Subcutaneous abdominal adipose tissue (tissue), 5 donors: ENCODE measurements at regions not wholly inside any gene's neighbourhood (a gene's known extent, or its start where the extent isn't known, plus 50 kb on each side); places are given as distances from the start of the nearest gene placed in this dataset.

Source experiments
- H3K27ac ChIP-seq: one replicate; pipeline ENCODE4 v1.7.0; 2013; ENCODE audit warnings: low read depth, mild to moderate bottlenecking, inconsistent platforms, low read length, moderate library complexity
- H3K27me3 ChIP-seq, 5 donors: one replicate each; pipeline ENCODE4 v1.7.0; 2013; ENCODE audit warnings: low read length in 5 of 5, inconsistent platforms in 1 of 5; ENCODE audit not compliant: control insufficient read depth in 5 of 5, insufficient read depth in 4 of 5
- H3K36me3 ChIP-seq, 5 donors: one replicate each; pipeline ENCODE4 v1.7.0; 2013; ENCODE audit warnings: low read length in 5 of 5; ENCODE audit not compliant: control insufficient read depth in 5 of 5, insufficient read depth in 5 of 5
- H3K4me1 ChIP-seq, 5 donors: one replicate each; pipeline ENCODE4 v1.7.0; 2013; ENCODE audit warnings: low read length in 5 of 5, mild to moderate bottlenecking in 3 of 5, moderate library complexity in 1 of 5; ENCODE audit not compliant: control insufficient read depth in 5 of 5, insufficient read depth in 5 of 5
- H3K4me3 ChIP-seq, 5 donors: one replicate each; pipeline ENCODE4 v1.7.0; 2013; ENCODE audit warnings: low read length in 5 of 5, low read depth in 1 of 5
- H3K9ac ChIP-seq, 5 donors: one replicate each; pipeline ENCODE4 v1.7.0; 2013; ENCODE audit warnings: low read length in 5 of 5, mild to moderate bottlenecking in 4 of 5, moderate library complexity in 3 of 5
- H3K9me3 ChIP-seq, 5 donors: one replicate each; pipeline ENCODE4 v1.7.0; 2013; ENCODE audit warnings: low read length in 5 of 5; ENCODE audit not compliant: control insufficient read depth in 5 of 5
- donor health status: healthy.
- donor health status: healthy.
- donor health status: healthy.
- donor health status: healthy.
- donor health status: healthy.

DNA sequence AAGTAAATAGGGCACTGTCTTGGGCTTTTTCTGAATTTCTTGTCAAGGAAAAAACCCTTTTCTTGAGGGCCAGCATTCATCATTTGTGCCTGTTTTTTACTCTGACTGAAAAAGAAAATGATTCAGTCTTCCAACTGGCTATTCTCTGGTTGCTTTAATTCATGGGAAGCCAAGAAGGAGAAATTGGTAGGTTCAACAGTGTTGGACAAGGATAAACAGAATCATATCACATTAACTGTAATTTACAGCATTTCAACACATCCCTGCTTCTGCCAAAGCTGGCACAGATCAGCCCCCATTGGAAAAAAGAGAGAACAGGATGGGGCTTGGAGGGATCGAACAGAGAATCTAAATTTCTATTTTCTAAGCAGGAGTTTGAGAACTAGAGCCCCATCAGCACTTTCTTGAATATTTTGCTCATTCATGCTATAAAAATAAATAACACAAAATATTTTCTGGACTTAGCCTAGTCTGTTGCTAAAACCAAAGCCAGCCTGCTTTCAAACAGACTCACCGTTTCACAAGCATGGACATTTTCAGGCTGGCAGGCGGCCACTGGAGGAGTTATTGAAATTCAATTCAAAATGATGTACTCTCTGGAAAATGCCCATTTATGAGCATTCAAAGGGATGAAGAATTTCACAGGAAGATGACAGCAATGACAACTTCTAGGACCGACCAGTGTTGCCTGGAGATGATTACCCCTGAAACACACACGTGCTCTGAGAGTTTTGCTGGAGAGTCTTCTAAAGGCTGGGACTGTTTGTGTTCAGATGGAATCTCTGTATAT lies 181.2 kb downstream of the WNT5A start:
- H3K4me3 ChIP-seq = no peak overlapping the region
- peaks cover 0 to 7% (median 5%) of the 10 kb centered on the region in 5 donors for H3K4me1 ChIP-seq
- no peak overlapping the region for H3K27ac ChIP-seq
- H3K9me3 ChIP-seq = no peaks in the 10 kb centered on the region
- no peak overlapping the region for H3K9ac ChIP-seq
- H3K36me3 ChIP-seq = no peaks in the 10 kb centered on the region
- H3K27me3 ChIP-seq = no peaks in the 10 kb centered on the region

DNA sequence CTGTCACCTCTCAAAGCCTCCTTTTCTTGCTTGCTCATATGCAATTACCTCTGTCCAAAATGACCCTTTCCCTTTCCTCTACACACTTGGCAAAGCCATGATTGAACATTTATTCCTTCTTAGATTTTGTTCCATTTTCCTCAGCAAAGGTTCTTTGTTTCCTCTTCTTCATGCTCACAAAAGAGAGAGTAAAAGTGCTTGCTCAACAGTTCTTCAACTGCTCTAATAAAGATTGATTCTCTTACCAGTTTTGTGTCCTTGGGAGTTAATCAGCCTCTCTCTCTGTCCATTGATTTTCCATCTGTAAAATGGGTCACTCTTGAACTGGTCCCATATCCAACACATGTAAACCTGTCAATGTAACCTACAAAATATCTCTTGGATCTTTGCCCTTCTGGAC lies 186.4 kb downstream of the WNT5A start:
- no peak overlapping the region for H3K27ac ChIP-seq
- peaks cover 0 to 5% (median 0%) of the 10 kb centered on the region in 5 donors for H3K27me3 ChIP-seq
- peaks cover 0 to 5% (median 3%) of the 10 kb centered on the region in 5 donors for H3K4me1 ChIP-seq
- no peaks in the 10 kb centered on the region for H3K36me3 ChIP-seq
- H3K4me3 ChIP-seq = no peak overlapping the region
- no peaks in the 10 kb centered on the region for H3K9me3 ChIP-seq
- no peak overlapping the region for H3K9ac ChIP-seq

DNA sequence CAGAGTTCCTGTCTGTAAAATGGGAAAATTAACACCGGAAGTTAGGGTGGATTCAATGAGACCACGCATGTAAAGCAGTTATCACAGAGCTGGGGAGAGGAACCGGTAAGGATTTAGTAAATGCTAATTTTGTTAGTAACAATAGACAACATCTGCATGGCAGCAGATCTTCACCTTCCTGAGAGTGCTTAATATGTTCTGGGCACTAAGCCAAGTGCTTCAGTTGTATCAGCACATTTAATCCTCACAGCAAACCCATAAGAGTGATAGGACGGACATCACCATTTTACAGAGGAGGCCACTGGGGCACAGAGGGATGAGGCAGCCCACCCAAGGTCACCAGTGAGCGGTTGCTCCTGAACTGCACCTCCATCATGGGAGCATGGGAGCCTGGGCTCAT lies 189.4 kb downstream of the WNT5A start:
- H3K4me3 ChIP-seq = no peak overlapping the region
- no peak overlapping the region for H3K27ac ChIP-seq
- no peaks in the 10 kb centered on the region for H3K9me3 ChIP-seq
- H3K36me3 ChIP-seq = no peaks in the 10 kb centered on the region
- H3K9ac ChIP-seq = no peak overlapping the region
- H3K4me1 ChIP-seq = no peaks in the 10 kb centered on the region
- H3K27me3 ChIP-seq = peaks cover 0 to 11% (median 0%) of the 10 kb centered on the region in 5 donors

DNA sequence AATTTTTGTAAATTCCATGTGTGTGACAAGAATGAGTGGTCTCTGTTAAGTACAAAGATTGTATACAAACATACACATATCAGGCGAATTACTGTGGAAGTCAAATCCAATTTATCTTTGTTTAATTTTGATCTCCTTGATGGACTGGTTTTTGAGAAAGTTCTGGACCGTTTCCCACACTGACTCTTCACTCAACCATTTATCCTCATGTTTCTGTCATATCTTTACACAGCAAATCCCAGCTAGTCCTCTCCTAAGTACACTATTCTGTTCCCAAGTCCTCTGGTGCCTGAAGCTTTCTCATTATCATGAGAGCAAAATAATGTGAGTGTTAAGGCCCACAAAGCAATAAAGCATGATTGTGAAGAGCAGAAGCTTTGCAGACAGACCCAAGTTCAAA lies 189.9 kb downstream of the WNT5A start:
- no peak overlapping the region for H3K4me3 ChIP-seq
- peaks cover 0 to 11% (median 0%) of the 10 kb centered on the region in 5 donors for H3K27me3 ChIP-seq
- no peaks in the 10 kb centered on the region for H3K9me3 ChIP-seq
- no peak overlapping the region for H3K9ac ChIP-seq
- no peak overlapping the region for H3K27ac ChIP-seq
- H3K36me3 ChIP-seq = no peaks in the 10 kb centered on the region
- H3K4me1 ChIP-seq = no peaks in the 10 kb centered on the region

DNA sequence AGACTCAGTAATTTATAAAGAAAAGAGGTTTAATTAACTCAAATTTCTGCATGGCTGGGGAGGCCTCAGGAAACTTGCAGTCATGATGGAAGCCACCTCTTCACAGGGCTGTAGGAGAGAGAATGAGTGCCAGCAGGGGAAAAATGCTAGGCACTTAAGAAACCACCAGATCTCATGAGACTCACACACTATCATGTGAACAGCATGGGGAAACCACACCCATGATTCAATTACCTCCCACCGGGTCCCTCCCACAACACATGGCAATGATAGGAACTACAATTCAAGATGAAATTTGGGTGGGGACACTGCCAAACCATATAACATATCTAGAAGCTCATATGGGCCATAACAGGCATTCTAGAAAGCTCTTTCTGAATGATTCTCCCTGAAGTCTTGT lies 190.3 kb downstream of the WNT5A start:
- Histone ChIP-seq H3K27me3 (peaks cover 0 to 11% (median 0%) of the 10 kb centered on the region in 5 donors), H3K4me1 (no peaks in the 10 kb centered on the region), H3K9me3 (no peaks in the 10 kb centered on the region), H3K27ac (no peak overlapping the region), H3K4me3 (no peak overlapping the region), H3K9ac (no peak overlapping the region), H3K36me3 (no peaks in the 10 kb centered on the region)

DNA sequence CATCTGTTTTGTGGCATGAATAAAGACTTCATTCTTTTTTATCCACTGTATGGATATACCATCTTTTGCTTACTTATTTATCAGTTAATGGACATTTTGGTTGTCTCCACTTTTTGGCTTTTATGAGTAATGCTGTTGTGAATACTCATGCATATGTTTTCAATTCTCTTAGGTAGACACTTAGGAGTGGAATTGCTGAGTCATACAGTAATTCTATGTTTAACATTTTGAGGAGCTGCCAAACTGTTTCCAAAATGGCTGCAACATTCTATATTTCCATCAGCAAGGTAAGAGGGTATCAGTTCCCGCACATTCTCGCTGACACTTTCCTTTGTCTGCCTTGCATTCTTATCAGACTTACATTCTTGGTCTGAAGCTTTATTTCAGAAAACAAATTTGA lies 191.1 kb downstream of the WNT5A start:
- no peak overlapping the region for H3K27ac ChIP-seq
- no peak overlapping the region for H3K4me3 ChIP-seq
- H3K9ac ChIP-seq = no peak overlapping the region
- H3K27me3 ChIP-seq = peaks cover 0 to 11% (median 0%) of the 10 kb centered on the region in 5 donors
- H3K36me3 ChIP-seq = no peaks in the 10 kb centered on the region
- H3K4me1 ChIP-seq = no peaks in the 10 kb centered on the region
- H3K9me3 ChIP-seq = no peaks in the 10 kb centered on the region

DNA sequence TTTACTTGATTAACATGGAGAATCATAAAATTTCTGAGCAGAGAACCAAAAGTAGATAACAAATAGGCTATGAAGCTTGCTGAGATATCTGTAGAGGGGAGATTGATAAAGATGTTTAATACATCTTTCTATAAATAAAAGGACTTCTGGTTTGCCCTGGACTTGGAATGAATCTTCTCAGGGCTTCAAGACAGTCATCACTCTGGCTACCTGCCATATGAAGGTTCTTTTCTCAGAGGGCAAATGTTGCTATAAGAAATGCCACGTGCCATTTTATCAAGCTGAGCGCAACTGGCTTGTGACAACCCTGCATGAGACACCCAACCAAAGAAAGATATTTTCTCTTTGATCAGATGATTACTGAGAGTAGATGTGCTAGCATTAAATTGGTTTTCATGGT lies 192.5 kb downstream of the WNT5A start:
- H3K9me3 ChIP-seq = no peaks in the 10 kb centered on the region

DNA sequence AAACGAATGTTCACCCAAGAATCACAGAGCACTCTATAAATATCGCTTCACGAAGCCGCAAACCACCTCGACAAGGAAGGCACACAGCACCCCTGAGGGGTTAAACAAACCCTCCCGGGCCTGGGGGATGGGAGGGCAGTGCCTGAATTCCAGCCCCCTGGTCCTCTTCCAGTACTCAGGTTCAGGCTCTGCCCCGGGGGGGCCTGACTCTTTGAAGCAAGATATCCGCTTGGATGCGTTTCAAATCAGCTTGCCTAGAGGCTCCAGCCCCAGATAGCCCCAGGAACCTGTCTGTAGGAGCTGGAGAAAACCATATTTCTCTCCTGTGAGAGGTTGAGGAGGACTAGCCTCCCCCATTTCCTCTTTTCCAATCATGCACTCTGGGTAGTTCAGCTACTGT lies 194.7 kb downstream of the WNT5A start:
- Histone ChIP-seq H3K4me3 (no peak overlapping the region), H3K9ac (no peak overlapping the region), H3K27me3 (peaks cover 0 to 6% (median 0%) of the 10 kb centered on the region in 5 donors), H3K36me3 (no peaks in the 10 kb centered on the region), H3K27ac (no peak overlapping the region), H3K9me3 (no peaks in the 10 kb centered on the region), H3K4me1 (no peaks in the 10 kb centered on the region)

More for the DNA sequence above, 192.5 kb downstream of the WNT5A start:
- Histone ChIP-seq H3K4me1 (no peaks in the 10 kb centered on the region), H3K4me3 (no peak overlapping the region), H3K27me3 (peaks cover 0 to 11% (median 0%) of the 10 kb centered on the region in 5 donors), H3K36me3 (no peaks in the 10 kb centered on the region), H3K27ac (no peak overlapping the region), H3K9ac (no peak overlapping the region)

DNA sequence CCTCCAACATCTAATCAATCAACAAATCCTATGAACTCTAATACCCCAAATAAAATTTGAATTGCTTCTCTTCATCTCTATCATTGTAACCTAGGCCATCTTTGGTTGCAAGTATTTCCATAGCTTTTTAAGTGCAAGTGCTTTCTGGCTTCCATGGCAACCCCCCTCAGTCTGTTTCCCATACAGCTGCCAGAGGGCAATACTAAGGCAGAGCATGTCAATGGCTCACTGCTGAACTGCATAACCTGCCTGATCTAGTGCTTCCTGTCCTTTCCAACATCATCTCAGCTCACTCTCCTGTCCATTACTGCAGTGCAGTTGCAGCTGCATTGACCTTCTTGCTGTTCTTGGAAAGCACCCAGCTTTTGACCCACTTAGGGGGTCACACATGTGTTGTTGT lies 198.4 kb downstream of the WNT5A start:
- H3K4me3 ChIP-seq = no peak overlapping the region
- H3K27ac ChIP-seq = no peak overlapping the region
- H3K4me1 ChIP-seq = peaks cover 0 to 5% (median 3%) of the 10 kb centered on the region in 5 donors
- H3K27me3 ChIP-seq = peaks cover 0 to 5% (median 0%) of the 10 kb centered on the region in 5 donors
- H3K9ac ChIP-seq = no peak overlapping the region
- no peaks in the 10 kb centered on the region for H3K36me3 ChIP-seq
- peaks cover 0 to 4% (median 0%) of the 10 kb centered on the region in 5 donors for H3K9me3 ChIP-seq

DNA sequence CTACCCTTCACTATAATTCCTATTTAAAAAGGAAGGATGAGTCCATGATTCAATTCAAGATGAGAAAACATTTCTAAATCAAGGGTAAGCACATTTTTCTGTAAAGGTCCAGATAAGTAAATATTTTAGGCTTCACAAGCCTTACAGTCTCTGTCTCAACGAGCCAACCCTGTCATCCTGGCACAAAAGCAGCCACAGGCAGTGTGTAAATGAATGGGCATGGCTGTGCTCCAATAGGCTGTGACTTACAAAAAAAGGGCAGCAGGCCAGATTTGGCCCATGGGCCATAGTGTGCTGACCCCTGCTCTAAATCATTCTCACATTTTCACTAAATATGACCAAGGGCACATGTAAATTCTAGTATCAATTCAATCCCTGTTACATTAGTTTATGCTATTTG lies 200.4 kb downstream of the WNT5A start:
- peaks cover 0 to 3% (median 0%) of the 10 kb centered on the region in 5 donors for H3K27me3 ChIP-seq
- no peaks in the 10 kb centered on the region for H3K36me3 ChIP-seq
- H3K9me3 ChIP-seq = peaks cover 0 to 4% (median 0%) of the 10 kb centered on the region in 5 donors
- no peak overlapping the region for H3K27ac ChIP-seq
- peaks cover 0 to 5% (median 3%) of the 10 kb centered on the region in 5 donors for H3K4me1 ChIP-seq
- H3K9ac ChIP-seq = no peak overlapping the region
- no peak overlapping the region for H3K4me3 ChIP-seq
